GM19395 (cell line): ENCODE measurements at regions not wholly inside any gene's neighbourhood (a gene's known extent, or its start where the extent isn't known, plus 50 kb on each side); places are given as distances from the start of the nearest gene placed in this dataset.
"Not testable (repeated sequence)": the region's sequence is repeated elsewhere in the genome, so short reads cannot be mapped to it uniquely, and the experiment has no call there.

Experiments used
- ATAC-seq: cut with Tn5 transposase; IDR thresholded peaks from one replicate; pipeline ENCODE4 v1.9.1; 2021; ENCODE audit warnings: mild to moderate bottlenecking, moderate library complexity; ENCODE audit not compliant: unreplicated experiment

GRCh38 chr16:66035096-66035495, 331.4 kb upstream of the CDH5 start:
- ATAC-seq, result no peak

DNA sequence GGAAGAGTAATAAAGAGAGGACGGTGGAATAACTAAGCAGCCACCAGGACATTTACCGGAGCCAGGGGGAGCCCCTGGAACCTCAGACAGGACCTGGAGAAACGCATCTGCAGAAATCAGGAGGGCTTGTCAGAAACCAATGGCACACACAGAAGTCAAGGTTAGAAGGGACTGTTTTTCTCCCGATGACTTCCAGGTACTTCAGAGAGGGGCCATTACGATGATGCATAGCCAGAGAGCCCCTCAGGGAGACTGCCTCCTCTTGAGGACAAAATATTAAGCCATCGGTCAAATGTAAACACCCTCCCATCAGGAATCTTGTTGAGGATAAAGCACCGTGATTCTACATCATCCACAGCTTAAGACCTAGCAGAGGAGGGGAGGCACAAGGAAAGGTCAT, 333.6 kb upstream of the CDH5 start:
- no peak for ATAC-seq

DNA sequence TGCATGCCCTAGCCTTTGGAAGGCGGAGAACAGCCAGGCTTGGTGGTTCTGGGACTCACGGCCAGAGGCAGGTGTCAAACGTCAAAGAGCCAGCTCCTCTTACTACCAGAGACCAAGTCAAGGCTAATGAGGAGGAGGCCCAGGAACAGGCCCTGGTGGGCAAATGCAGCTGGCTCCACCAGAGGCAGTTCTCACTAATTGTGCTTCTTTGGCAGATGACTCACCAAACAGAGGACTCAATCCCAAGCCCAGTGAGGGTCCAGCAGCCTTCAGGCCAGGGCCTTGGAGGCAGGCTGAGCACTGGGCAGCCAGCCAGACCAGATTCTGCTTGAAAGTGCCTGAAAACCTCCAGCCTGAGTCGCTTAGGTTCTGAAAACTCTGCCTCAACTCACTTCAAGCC, 336.5 kb upstream of the CDH5 start:
- ATAC-seq, result no peak

- no peak for ATAC-seq
These were observed 337.8 kb upstream of the CDH5 start for GRCh38 chr16:66028510-66029216.

DNA sequence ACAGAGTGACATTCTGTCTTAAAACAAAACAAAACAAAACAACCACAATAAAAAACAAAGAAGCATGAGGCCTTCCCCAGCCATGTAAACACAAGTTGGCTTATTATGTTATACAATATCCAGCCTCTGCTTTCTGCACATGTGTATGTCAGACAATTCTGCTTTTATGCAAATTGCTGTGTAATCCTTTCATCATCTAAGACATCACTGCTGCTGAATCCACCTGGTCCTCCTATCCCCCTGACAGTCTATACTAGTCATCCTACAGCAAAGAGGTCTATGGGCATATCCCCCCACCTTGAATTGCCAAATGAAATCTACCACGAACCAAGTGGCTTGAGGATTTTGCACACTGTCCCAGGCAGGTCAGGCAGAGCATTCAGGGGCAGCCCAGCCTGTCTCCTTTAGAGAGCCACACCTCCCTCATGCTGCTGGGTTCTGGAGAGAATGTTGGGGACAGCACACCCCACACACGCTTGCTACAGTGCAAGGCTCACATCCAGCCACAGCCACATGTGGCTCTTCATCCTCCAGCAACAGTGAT, 339.6 kb upstream of the CDH5 start:
- no peak for ATAC-seq

- no peak for ATAC-seq
These were observed 340.3 kb upstream of the CDH5 start for GRCh38 chr16:66026211-66026610.

- ATAC-seq, result no peak
These were observed 340.7 kb upstream of the CDH5 start for GRCh38 chr16:66025751-66026150.

- ATAC-seq, result not testable (repeated sequence)
These were observed 341.9 kb upstream of the CDH5 start for GRCh38 chr16:66024567-66024966.

DNA sequence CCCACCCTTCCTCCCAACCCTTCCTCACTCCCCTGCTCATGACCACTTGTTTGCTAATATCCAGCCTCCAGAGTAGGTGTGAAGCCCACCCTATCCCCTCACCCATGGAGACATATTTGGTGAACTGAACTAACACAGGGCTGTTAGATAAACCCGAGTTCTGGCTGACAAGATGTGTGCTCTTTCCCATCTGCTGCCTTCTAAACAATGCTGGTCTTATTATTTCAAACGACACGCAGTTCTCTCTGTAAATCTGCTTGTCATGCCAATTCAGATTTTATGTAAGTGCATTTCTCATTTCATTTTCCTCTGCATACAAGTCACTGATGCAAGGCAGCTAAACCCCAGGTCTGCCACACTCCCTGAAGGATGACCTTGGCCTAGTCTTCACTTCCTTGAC, 343.0 kb upstream of the CDH5 start:
- ATAC-seq, result no peak

GRCh38 chr16:66020642-66021041, 345.8 kb upstream of the CDH5 start:
- peak; percentile 71 for ATAC-seq

- no peak for ATAC-seq
These were observed 346.4 kb upstream of the CDH5 start for GRCh38 chr16:66020046-66020445.

DNA sequence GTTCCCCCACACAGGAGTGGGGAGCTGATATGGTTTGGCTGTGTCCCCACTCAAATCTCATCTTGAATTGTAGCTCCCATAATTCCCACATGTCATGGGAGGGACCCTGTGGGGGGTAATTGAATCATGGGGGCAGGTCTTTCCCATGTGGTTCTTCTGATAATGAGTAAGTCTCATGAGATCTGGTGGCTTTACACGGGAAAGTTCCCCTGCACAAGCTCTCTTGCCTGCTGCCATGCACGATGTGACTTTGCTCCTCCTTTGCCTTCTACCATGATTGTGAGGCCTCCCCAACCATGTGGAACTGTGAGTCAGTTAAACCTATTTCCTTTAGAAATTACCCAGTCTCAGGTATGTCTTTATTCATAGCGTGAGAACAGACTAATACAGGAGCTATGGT, 347.0 kb upstream of the CDH5 start:
- ATAC-seq, result not testable (repeated sequence)

DNA sequence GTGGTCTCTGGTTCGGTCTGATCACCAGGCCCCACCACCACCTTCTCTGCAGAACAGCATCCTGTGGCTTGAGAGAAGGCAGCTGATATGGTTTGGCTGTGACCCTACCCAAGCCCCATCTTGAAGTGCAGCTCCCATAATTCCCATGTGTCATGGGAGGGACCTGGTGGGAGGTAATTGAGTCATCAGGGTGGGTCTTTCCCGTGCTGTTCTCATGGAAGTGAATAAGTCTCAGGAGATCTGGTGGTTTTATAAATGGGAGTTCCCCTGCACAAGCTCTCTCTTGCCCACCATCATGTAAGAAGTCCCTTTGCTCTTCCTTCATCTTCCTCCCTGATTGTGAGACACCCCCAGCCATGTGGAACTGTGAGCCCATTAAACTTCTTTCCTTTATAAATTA, 352.3 kb upstream of the CDH5 start:
- ATAC-seq, result no peak

DNA sequence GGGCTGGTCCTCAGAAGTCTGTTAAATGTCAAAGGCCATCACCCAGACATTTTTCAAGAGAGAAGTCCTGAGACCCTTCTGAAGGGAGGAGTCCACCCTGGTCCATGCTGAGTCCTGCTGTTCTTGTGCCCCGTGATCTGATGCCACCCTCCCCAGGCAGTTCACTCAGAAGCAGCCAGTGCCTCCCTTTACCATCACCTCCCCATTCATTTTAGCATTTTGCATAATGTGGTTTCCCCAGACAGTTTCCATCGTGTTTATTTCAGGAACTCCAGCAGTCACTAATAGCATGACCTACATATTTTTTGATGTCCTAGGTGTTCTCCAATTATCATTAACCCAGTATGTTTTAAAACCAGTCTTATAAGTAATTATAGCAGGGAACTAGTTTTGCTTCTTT, 353.0 kb upstream of the CDH5 start:
- no peak for ATAC-seq

GRCh38 chr16:66008136-66008535, 358.4 kb upstream of the CDH5 start:
- ATAC-seq, result no peak

GRCh38 chr16:66007717-66008116, 358.8 kb upstream of the CDH5 start:
- no peak for ATAC-seq

- no peak for ATAC-seq
These were observed 360.0 kb upstream of the CDH5 start for GRCh38 chr16:66006485-66006884.

GRCh38 chr16:66004699-66005098, 361.8 kb upstream of the CDH5 start:
- ATAC-seq, result no peak

DNA sequence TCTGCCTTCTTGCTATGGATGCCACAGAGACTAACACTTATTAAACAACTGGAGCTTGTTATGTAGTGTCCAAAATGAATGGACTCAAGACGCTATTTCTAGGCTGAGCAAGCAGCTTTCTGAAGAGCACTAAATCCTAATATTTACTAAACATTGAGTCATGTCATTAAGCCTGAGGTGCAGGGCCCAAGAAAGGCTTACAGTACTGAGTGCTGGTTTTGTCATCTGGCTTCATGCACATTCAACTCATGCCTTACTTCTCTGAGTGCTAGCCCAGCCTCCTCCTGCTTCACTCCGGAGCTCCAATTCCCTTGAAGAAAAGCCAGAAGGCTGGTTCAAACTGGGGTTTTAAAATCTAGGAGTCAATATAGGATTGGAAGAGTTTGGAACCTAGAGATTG, 363.3 kb upstream of the CDH5 start:
- ATAC-seq, result no peak

GRCh38 chr16:66002601-66003000, 363.9 kb upstream of the CDH5 start:
- ATAC-seq, result no peak

DNA sequence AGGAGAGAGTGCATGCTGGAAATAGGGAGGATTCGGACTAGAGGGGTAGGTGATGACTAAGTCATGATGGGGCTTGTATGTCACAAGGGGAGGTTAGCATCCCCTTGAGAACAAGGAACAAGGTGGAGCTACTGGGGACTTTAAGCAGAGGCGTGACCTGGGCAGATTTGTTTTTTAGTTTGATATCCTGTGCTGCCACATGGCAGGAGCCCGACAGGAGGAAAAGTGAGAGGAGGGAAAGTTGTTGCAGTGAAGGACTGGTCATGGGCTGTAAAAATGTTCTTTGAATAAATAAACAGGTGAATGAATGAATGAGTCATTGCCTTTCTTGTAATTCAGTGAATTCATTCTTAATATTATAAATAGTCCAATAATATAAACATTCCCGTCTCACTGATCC, 365.1 kb upstream of the CDH5 start:
- no peak for ATAC-seq

GRCh38 chr16:65998443-65998842, 368.0 kb upstream of the CDH5 start:
- no peak for ATAC-seq

DNA sequence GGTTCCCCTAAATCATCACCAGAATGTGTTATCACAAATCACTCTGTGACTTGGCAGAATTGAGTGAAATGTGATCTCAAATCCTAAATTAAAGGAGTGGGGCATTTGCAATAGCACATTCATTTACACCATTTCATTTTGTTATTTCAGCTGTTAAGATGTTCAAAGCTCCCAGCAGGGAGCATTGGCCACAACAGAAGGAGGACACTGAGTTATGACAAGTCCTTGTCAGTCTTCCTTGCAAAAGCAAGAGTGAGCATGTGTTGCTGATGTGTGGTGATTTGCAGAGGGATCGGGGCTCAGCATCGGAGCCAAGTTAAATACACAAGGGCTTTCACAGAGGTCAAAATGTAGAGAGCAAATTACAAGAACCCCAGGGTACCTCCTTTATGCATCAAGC, 372.2 kb upstream of the CDH5 start:
- ATAC-seq, result no peak
